SU-DHL-6 (cell line): ENCODE measurements at regions not wholly inside any gene's neighbourhood (a gene's known extent, or its start where the extent isn't known, plus 50 kb on each side); places are given as distances from the start of the nearest gene placed in this dataset.

ENCODE experiments used
- H2AFZ ChIP-seq: fragments of 200-600 bp; sonication (generic); 2 replicates; pipeline ENCODE4 v1.6.1; 2014; ENCODE audit warnings: low read depth, mild to moderate bottlenecking, moderate library complexity, mixed read lengths, antibody characterized with exemption, low read length; ENCODE audit not compliant: severe bottlenecking
- H3F3A ChIP-seq: fragments of 200-600 bp; shearing (Covaris generic); 2 replicates; pipeline ENCODE4 v1.6.0; 2016; ENCODE audit warnings: antibody characterized with exemption, mild to moderate bottlenecking; ENCODE audit not compliant: insufficient read depth
- H3K27ac ChIP-seq: fragments of 200-600 bp; sonication (generic); 2 replicates; pipeline ENCODE4 v1.5.1; 2016; ENCODE audit warnings: low read depth, mild to moderate bottlenecking, low read length, moderate library complexity, mixed read lengths
- H3K27me3 ChIP-seq: fragments of 200-600 bp; sonication (generic), shearing (Covaris generic); 2 replicates; pipeline ENCODE4 v1.6.0; 2014; ENCODE audit warnings: mild to moderate bottlenecking, low read length
- H3K36me3 ChIP-seq: fragments of 200-600 bp; sonication (generic); 2 replicates; pipeline ENCODE4 v1.6.1; 2014; ENCODE audit warnings: mild to moderate bottlenecking, low read length, mixed read lengths
- H3K4me2 ChIP-seq: fragments of 300-600, 200-600 bp; shearing (Covaris generic), sonication (generic); 2 replicates; pipeline ENCODE4 v1.6.0; 2014; ENCODE audit warnings: low read length, low read depth, mild to moderate bottlenecking; ENCODE audit not compliant: poor library complexity, severe bottlenecking
- H3K4me3 ChIP-seq: fragments of 200-600 bp; sonication (generic); 2 replicates; pipeline ENCODE4 v1.5.1; 2014; ENCODE audit warnings: antibody characterized with exemption, low read length, mild to moderate bottlenecking, mixed read lengths; ENCODE audit not compliant: insufficient read depth, poor library complexity, severe bottlenecking
- H3K79me2 ChIP-seq: fragments of 200-600 bp; sonication (generic); 2 replicates; pipeline ENCODE4 v1.6.1; 2014; ENCODE audit warnings: mild to moderate bottlenecking, low read length, moderate library complexity; ENCODE audit not compliant: insufficient read depth
- H3K9ac ChIP-seq: fragments of 200-600 bp; sonication (generic); 2 replicates; pipeline ENCODE4 v1.7.0; 2014; ENCODE audit warnings: mild to moderate bottlenecking, low read length
- H3K9me2 ChIP-seq: fragments of 200-600 bp; sonication (generic); replicated peaks from 2 replicates; pipeline ENCODE4 v1.6.1; 2014; ENCODE audit warnings: low read length; ENCODE audit not compliant: insufficient read depth
- H3K9me3 ChIP-seq: fragments of 200-600 bp; sonication (generic); 2 replicates; pipeline ENCODE4 v1.6.1; 2014; ENCODE audit warnings: low read length, mixed read lengths; ENCODE audit not compliant: insufficient read depth
- H4K20me1 ChIP-seq: fragments of 200-600 bp; sonication (generic); 2 replicates; pipeline ENCODE4 v1.6.1; 2014; ENCODE audit warnings: low read depth, mild to moderate bottlenecking, antibody characterized with exemption, low read length, moderate library complexity, mixed read lengths
- EZH2phosphoT487 ChIP-seq: fragments of 200-600 bp; sonication (generic), shearing (Covaris generic); conservative IDR thresholded peaks from 2 replicates; pipeline ENCODE4 v1.6.1; 2018; ENCODE audit warnings: mild to moderate bottlenecking, antibody characterized with exemption, low read length, moderate library complexity, mixed read lengths
- TF ChIP-seq, protein P1 (sequence below): fragments of 200-600 bp; sonication (generic); IDR thresholded peaks from one replicate; pipeline ENCODE4 v1.5.1; 2017; ENCODE audit warnings: antibody characterized with exemption, mild to moderate bottlenecking, low read length, moderate library complexity; ENCODE audit not compliant: insufficient read depth, poor library complexity, severe bottlenecking

DNA sequence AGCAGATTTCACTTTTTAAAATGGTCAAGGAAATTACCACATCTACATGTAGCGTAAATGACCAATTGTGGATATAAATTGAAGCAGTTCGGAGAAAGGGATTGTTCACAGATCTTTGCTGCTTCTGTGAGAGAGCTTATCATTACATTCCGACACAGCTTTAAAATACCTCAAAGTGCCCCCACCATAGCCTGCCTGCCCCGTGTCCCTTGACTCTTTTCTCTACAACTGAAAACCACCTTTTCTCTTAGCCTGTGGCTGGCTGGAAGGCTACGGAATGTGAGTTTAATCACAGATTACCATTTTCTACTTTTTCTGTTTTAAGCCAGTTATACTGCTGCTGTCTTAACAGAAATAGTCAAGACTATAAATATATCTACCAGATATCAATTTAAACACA lies 347.2 kb upstream of the MAP3K7 start:
- Histone ChIP-seq H2AFZ (no peak overlapping the region), H3K79me2 (no peaks in the 10 kb centered on the region), H3K9ac (no peak overlapping the region), H3K9me2 (no peaks in the 10 kb centered on the region), H3K27me3 (no peaks in the 10 kb centered on the region), H3K9me3 (no peaks in the 10 kb centered on the region), H3K36me3 (no peaks in the 10 kb centered on the region), H4K20me1 (no peaks in the 10 kb centered on the region), H3K4me2 (no peak overlapping the region), H3K4me3 (no peak overlapping the region), H3F3A (no peaks in the 10 kb centered on the region), H3K27ac (no peak overlapping the region)
- TF ChIP-seq, protein P1, sequence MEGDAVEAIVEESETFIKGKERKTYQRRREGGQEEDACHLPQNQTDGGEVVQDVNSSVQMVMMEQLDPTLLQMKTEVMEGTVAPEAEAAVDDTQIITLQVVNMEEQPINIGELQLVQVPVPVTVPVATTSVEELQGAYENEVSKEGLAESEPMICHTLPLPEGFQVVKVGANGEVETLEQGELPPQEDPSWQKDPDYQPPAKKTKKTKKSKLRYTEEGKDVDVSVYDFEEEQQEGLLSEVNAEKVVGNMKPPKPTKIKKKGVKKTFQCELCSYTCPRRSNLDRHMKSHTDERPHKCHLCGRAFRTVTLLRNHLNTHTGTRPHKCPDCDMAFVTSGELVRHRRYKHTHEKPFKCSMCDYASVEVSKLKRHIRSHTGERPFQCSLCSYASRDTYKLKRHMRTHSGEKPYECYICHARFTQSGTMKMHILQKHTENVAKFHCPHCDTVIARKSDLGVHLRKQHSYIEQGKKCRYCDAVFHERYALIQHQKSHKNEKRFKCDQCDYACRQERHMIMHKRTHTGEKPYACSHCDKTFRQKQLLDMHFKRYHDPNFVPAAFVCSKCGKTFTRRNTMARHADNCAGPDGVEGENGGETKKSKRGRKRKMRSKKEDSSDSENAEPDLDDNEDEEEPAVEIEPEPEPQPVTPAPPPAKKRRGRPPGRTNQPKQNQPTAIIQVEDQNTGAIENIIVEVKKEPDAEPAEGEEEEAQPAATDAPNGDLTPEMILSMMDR, result no peak
- no peak for TF ChIP-seq EZH2phosphoT487

DNA sequence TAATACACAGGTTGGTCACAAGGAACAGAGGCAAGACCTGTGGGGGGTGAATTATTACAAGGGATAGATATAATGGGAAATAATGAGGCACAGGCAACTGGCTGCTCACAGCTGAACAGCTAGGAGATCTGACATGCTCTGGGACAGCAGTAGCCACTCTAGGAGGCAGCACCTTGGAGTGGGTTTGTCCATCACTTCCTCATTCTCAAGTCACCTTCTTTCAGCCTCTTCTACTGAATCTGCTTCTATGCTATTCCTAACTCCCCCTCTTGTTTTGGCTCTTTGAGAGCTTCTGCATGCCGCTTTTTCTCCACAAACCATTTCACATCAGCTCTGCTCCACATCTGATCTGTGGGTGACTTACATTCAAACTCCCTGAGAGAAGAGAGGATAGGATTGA lies 345.5 kb upstream of the MAP3K7 start:
- Histone ChIP-seq H3F3A (no peaks in the 10 kb centered on the region), H3K9ac (no peak overlapping the region), H3K27me3 (no peaks in the 10 kb centered on the region), H3K4me2 (no peak overlapping the region), H3K36me3 (no peaks in the 10 kb centered on the region), H3K9me2 (no peaks in the 10 kb centered on the region), H3K4me3 (no peak overlapping the region), H2AFZ (no peak overlapping the region), H3K9me3 (no peaks in the 10 kb centered on the region), H3K79me2 (no peaks in the 10 kb centered on the region), H3K27ac (no peak overlapping the region), H4K20me1 (no peaks in the 10 kb centered on the region)
- no peak for TF ChIP-seq EZH2phosphoT487
- TF ChIP-seq, protein P1, result no peak

DNA sequence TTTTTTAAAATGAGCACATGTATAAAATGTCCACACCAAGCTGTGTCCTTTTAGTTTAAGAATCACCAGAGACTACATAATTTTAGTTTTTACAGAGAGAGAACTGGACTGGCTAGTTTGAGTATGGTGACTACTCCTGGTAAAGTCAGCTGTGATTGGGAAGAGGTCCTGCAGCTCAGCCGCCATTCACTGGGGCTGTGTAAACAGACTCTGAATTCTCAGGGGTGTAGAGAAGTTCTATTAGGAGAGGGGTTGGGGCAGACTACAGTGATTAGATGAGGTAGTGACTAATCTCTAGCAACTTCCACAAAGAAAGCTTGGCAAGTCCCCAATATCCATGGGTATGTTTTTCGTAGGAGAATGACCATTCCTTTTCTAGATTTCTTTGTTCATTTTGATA lies 341.2 kb upstream of the MAP3K7 start:
- Histone ChIP-seq H3K36me3 (no peaks in the 10 kb centered on the region), H3K9ac (no peak overlapping the region), H3K9me3 (no peaks in the 10 kb centered on the region), H3K27me3 (no peaks in the 10 kb centered on the region), H3K9me2 (no peaks in the 10 kb centered on the region), H4K20me1 (no peaks in the 10 kb centered on the region), H3K4me2 (no peak overlapping the region), H2AFZ (no peak overlapping the region), H3K4me3 (no peak overlapping the region), H3K27ac (no peak overlapping the region), H3K79me2 (no peaks in the 10 kb centered on the region), H3F3A (no peaks in the 10 kb centered on the region)
- TF ChIP-seq EZH2phosphoT487, result no peak
- TF ChIP-seq, protein P1, result no peak
